ENCODE measurements at regions not wholly inside any gene's neighbourhood (a gene's known extent, or its start where the extent isn't known, plus 50 kb on each side); places are given as distances from the start of the nearest gene placed in this dataset.

DNA sequence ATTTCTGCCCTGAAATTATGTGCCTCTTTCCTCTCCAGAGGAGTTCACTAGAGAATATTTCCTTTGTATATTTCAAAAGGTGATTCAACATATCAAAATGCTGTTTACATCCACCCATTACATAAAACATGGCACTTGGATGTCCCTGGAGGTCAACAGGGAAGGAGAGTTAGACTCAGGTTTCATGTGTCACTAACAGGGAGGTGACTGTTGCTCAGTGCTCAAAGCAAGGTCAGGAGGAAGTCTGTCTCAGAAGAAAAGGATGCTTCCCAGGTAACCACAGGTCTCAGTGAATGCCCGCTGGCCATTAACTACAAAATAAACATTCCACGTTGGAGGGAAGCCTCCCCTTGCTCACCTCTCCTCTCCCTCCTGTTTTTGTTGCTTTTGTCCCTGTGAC lies 198.6 kb downstream of the AXIN2 start:
- no peak for DNase-seq

DNA sequence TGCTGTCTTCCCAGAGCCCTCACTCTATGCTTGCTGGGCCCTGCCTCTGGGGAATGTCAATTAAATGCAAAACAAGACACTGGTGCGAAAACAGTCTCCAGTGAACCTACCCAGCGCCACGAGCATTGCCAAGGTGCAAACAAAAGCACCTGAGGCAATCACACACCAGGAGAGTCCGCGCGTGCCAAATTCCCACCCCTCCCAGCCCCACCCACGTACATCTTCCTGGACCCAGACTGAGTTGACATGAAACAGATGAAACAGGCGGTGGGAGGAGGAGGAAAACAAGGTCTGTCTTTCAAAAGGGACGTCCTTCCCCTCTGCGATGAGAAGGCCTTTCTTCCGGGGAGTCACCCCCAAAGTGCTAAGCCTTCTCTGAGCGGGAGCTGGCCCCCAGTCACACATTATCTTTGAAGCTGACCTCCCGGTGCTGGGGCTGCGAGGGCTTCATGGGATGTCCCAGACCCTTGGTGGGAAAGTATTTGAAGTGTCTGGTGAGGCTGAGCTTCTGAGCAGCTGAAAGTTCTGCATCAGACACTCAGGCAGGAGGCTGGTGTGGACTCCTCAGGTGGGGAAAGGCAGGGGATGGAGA lies 200.4 kb downstream of the AXIN2 start:
- no peak for DNase-seq

DNA sequence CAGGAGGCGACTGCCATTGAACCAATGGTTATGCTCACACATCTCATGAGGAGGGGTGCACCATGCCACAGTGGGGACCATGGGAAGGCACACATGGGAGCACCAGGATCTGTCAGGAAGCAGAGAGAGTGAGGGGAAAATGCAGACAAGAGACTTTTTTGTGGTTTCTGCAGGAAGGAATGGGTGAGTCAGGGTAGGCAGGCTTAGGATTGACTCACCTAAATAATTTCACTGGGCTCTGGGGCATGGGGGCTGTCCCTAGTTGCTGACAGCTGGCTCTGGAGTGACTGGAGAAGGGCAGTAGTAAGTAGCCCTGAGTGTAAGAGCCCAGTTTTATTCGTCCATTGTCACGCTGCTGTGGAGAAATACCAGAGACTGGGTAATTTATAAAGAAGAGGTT lies 202.4 kb downstream of the AXIN2 start:
- no peak for DNase-seq

DNA sequence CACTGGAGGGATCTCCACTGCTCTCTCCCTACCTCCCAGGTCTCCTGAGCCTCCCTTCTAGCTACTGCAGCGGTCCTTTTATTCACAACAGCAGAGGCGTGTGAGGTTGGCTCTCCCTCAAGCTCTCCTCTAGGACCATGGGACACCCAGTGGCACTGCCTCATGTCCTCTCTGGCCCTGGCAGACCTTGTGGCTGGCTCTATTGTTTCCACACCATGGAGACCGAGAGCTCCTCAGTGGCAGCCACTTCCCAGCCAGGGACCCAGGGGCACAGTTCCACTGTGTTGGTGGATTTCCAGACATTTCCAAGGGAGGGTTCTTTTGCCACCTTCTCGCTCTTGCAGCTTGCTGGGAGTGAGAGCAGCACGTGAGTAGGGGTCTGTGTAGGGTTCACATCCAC lies 204.9 kb downstream of the AXIN2 start:
- DNase-seq = no peak

DNA sequence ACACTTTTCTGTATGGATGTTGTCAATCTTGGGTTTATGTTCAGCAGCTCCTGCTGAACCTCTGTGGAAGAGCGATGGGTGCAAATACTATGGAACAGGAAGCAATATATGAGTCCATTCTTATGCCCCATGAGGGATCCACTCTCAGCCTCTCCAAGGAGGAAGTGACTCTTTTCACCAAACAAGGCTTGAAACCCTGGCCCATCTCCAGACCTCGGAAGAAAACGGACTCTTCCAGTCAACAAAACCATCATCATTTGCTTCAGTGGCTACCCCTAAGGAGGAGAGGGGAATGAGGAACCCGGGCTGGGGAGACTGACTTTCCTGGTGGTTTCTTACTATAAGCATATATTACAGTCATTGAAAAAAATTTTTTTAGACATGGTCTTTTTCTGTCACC lies 206.2 kb downstream of the AXIN2 start:
- DNase-seq = no peak

DNA sequence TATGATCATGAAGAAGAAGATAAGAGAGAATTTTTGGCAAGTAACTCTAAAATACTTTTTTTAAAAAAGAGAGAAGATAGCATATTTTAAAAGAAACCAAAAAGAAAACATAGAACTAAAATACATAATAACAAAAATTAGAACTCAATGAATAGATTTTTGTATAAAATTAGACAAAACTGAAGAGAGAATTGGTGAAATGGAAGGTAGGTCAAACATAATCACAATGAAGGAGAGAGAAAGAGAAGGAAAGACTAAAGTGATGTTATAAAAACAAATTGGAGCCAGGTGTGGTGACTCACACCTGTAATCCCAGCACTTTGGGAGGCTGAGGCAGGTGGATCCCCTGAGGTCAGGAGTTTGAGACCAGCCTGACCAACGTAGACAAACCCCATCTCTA lies 211.5 kb downstream of the AXIN2 start:
- no peak for DNase-seq

DNA sequence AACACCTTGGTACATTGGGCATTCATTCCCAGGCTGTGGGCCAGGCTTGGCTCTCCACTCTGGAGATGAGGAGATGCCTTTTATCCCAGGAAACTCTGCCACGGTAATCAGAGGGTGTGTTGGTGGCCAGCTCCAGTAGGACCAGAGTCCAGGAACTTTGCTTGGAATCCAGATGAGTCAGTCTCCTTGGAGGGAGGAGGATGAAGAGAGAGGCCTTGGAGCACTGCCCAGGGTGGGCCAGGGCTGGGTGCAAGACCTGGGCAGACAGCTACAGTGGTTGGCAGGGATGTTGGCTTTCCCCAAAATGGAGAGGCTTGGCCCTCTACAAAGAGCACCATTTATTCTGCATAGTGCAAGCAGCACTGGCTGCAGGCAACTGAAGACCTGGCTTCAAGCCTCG lies 209.0 kb downstream of the RGS9 start:
- no peak for DNase-seq

DNA sequence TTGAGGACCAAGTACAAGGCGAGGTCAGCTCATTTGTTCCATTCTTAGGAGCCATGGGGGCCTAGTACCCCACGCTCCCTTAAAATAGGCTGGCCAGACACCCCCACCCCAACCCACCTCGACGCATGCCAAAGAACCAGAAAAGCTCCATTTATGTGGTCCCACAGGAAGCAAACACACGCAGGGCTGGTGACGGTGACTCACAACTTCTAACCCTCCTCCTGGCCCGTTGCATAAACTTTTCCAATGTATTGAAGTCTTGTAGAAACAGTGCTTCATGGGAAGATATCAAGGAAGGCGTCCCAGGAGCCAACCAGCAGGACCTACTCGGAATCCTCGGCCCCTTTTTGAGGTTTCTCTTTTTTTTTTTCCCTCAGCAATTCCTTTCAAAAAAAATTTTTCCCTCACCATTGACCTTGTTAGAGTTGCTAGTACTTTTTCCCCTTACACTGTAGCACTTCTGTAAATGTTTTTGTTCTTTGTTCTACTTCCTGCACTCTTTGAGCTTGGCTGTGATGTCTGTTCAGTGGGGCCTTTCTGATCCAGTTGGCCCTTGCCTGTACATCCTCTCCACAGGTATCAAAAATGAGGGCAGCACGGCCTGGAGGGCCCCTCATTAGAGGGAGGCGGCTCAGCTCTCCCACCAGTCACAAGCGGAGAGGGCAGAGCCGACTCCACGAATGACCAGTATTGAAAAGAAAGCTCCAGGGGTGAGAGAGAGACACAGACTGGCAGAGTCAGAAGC lies 208.3 kb downstream of the RGS9 start:
- no peak for DNase-seq

DNA sequence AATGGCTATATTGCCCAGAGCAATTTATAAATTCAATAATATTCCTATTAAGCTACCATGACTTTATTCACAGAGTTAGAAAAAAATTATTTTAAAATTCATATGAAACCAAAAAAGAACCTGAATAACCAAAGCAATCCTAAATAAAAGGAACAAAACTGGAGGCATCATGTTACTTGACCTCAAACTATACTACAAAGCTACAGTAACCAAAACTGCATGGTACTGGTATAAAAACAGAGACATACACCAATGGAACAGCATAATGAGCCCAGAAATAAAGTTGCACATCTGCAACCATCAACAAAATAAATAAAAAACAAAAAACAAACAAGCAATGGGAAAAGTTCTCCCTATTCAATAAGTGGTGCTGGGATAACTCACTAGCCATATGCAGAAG lies 203.2 kb downstream of the RGS9 start:
- DNase-seq = no peak

DNA sequence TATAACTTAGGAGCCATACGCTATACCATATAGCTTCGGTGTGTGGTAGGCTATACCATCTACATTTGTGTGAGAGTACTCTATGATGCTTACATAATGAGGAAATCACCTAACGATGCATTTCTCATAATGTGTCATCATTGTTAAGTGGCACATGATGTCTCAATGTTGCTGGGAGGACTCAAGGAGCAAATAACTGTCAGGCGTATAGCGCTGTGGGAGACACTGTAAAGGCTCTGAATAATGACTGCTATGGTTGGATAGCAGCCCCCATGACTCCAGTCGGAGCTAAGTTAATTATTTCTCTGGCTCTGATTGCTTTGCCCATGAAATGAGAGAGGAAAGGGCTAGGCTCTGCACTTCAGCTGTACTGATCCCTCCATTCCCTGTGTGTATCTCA lies 197.2 kb downstream of the RGS9 start:
- DNase-seq = no peak

DNA sequence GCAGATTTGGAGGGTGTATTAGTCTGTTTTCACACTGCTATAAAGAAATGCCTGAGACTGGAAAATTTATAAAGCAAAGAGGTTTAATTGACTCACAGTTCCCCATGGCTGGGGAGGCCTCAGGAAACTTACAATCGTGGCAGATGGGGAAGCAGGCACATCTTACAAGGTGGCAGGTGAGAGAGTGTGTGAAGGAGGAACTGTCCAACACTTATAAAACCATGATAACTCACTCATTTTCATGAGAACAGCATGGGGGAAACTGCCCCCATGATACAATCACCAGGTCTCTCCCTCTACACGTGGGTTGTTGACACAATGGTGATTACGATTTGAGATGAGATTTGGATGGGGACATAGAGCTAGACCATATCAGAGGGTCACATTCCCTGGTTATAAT lies 195.6 kb downstream of the RGS9 start:
- no peak for DNase-seq

DNA sequence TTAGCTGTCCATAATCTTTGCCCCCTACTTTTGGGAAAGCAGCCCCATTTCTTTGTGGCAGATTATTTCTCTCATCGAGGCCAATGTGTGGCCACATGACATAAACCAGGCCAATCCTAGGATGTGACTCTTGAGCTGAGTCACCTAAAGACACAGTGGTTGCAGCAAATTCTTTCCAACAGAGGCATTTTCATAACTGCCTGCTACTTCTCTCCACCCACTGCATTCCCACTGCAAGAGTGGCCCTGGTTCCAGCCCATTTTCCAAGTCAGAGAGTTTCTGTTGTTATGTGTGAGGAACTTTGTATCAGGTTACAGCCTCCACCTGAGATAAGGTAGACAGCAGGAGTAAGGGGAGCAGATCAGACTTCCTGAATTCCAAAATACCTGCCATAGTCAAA lies 195.2 kb downstream of the RGS9 start:
- DNase-seq = no peak

DNA sequence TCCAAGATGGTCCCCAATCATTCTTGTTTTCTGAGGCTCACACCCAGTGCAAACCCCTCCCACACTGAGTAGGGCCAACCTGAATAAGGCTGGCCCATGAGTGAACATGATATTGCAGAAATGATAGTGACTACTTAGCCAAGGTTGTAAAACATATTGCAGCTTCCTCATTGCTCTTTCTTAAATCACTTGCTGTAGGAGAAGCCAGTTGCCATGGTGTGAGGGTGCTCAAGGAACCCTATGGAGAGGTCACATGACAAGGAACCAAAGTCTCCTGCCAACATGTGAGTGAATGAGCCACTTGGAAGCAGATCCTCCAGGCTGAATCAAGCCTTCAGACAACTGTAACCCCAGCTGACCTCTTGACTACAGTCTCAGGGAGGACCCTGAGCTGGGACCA lies 191.4 kb downstream of the RGS9 start:
- DNase-seq = no peak

DNA sequence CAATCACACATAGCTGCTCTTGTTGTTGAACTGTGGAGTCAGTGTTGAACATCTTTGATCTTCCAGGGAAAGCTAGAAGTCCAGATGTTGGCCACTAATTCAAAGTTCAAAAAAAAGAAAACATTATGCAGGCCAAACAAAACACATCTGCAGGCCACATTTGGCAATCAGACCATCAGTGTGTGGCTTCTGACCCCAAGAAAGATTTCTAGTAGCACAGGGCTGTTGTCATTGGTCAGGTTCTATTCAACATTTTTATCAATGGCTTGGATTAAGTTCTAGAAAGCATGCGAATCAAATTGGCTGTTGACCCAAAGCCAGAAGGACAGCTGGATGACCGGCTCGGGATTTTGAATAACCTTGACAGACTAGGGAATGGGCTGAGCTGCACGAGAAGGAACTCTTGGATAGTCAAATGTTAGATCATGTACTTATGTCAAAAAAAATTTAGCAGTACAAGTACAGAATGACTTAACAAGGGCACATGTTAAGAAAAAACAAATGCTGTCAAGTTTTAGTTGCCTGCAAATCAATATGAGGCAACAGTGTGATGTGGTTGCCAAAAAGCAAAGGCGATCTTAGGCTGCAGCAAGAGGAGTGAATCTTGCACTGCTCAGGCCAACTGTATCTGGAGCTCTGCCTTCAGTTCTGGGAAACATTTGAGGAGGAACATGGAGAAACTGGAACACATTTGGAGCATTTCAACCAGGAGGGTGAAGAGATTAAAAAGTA lies 187.6 kb downstream of the RGS9 start:
- no peak for DNase-seq

DNA sequence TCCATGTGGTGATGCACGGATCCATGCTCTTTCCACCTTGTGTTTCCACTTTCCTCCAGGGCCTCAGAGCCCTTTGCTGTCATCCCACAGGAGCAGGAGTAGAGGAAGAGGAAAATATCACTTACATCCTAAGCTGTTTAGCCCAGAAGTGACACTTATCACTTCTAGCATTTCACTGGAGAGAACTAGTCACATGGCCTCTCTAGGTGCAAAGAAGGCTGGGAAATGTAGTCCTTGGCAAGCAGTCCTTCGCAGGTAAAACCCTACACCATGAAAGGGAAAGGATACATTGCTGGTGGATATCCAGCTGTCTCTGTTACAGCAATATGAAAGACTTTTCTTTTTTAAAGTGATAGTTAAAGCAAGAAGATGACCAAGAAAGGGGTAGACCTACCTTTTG lies 185.9 kb downstream of the RGS9 start:
- no peak for DNase-seq

DNA sequence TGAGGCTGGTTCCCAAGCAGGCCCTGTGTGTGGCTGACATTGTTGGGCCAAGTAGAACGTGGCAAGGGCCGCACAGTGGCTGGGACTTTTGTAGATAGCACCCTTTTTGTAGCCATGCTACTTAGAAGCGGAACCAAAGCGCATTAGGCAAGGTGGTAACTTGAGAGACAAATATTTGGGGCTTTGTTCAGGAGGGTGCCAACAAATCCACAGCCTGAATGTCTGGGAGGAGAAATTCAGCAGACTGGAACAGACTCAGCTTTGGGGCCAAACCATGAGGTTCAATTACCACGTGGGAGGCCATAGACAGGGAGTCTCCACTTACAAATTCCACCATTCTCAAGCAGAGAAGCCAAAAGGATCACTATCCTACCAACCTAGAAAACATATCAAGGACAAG lies 183.7 kb downstream of the RGS9 start:
- DNase-seq = no peak

DNA sequence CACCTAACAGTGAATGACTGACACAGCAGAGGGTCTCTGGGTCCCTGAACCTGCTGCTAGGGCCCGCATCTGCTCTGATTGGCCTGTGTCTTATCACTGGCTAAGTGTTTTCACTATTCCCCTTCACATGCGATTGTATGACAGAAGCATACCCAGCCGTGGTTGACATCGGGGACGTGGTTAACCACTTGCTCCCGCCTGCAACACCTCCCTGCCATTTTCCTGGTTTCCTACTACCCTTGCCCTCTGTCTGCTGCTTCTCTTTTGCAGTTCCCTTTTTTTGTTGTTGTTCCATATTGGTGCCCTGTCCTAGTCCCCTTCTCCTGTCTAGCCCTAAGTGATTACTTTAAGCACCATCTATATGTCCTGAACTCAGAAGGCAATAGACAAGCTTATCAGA lies 177.0 kb downstream of the RGS9 start:
- DNase-seq = peak; percentile 36 to 46

DNA sequence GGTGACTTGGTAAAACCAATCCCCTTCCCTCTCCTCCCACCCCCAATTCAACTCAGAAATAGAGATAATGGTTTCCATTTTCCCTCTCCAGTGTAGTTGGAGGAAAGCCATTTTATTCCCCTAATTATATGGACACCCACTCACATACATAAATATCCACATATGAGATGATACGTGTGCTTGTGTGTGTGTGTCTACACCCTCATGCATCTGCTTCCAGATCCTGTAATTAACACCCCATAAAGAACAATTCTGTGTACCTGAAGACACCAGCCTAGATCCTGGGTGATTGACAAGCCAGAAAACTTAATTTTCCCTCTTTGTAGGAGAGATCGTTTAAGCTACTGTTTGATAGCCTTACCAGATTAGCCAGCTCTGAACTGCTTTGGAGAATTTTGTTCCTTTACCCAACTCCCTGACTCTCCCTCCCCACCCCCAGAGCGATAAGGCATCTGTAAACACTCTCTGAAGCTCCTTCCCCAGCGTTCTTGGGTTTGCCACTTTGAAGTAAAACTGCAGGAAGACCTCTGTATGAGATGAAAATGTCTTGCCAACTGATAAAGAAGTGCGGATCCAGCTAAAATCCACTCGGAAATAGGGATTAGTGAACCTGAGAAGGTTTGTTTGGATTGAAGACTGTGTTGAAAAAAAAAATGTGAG lies 175.7 kb downstream of the RGS9 start:
- no peak for DNase-seq

DNA sequence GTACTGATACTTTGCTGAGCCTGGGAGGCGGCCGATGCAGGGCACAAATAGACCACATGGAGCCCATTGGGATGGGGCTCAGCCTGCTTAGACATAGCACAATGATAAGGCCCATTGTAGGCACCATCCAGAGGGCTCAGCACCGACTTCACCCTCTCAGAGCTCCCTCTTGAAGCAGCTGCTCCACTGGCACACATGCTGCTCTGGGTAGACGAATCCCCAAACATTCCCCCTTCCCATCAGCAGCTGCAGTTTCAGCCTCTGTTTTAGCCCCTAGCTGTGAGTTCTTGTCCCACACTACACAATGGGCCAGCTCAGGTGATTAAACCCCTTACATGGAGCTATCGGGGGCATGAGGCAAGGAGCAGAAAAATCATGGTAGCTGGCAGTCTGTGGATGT lies 174.1 kb downstream of the RGS9 start:
- no peak for DNase-seq

DNA sequence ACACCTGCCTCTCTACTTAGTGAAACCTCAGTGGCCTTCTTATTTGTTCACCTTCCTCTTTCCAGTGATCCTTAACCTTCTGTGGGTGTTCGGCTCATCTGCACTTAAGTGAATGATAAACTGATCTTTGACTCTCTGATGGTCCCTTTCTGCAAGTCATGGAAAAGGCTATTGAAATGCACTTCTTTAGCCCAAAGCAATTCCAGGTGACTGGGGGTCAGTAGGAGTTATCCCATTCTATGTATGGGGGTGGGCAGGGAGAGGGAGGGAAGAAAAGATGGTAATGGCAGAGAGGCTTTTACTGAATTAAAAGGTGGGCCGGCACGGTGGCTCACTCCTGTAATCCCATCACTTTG lies 170.8 kb downstream of the RGS9 start:
- no peak for DNase-seq

DNA sequence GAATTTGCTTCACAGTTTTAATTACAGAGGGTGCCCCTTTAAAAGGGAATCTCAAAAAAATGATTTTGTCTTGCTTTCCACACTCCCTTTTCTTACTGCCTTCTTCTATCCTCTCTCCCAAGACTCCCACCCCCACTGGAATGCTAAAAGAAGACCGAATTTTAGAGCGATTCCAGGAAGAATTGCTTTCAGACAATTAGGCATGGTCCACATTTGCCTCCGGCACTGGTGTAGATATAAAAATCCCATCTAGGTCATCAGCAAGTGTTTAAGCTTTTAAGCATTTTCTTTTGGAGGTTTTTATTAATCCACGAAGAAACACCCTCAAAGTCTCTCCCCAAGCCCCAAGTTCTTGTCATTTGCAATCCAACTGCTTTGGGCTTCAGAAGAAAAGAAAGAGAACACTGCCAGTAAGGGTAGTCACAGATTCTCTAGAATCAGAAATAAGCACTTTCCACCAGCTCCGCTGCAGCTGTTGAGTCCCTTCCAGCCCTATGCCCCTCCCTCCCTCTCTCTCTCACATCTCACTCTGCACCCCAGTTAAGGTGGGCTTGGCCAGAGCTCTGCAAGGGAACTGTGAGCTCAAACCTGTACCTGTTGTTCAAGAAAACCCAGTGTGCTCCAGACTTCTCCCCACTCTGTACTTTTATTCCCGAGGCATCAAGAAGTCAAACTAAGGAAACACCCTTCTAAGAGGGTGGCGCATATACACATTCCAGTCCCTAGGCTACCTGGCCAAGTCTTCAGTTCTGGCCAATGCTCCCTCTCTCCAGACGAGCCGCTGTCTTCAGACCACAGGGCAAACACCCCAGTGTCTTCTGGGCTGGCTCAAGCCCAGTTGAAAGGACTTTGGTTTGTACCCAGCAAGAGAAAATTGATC lies 170.2 kb downstream of the RGS9 start:
- DNase-seq = no peak

DNA sequence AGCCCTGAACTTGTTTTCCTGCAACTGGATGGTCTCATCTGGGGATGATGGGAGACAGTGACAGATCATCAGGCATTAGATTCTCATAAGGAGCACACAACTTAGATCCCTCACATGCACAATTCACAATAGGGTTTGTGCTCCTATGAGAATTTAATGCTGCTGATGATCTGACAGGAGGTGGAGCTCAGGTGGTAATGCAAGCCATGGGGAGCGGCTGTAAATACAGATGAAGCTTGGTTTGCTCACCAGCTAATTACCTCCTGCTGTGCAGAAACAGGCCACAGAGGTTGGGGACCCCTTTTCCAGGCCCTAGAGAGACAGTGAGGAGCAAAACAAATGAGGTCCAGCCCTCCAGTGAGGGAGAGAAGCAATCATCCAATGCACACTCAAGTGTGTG lies 168.6 kb downstream of the RGS9 start:
- DNase-seq = no peak

DNA sequence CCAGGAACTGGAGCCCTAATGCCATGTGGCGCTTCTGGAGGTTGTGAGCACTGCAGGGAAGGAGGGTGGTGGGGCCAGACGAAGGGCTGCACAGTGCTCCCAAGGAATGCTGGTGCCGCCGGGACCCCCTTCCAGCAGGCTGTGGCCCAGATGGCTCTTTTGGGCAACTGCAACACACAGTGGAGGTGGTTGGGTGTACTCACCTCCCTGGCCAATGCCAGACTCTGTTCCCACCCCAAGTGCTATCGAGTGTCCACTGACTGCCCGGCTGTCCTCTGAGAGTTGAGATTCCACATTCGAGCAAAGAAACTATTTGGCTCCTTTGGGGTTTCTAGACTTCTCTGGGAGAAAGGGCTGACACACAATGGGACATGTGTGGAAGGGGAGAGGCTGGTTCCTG lies 167.9 kb downstream of the RGS9 start:
- no peak for DNase-seq
